HL-60 (cell line): ENCODE measurements at regions not wholly inside any gene's neighbourhood (a gene's known extent, or its start where the extent isn't known, plus 50 kb on each side); places are given as distances from the start of the nearest gene placed in this dataset.

Experiments
- POLR2AphosphoS5 ChIP-seq: IDR thresholded peaks from 2 replicates; pipeline ENCODE4 v1.6.1; 2012; ENCODE audit warnings: low read depth
- TF ChIP-seq, protein P1 (sequence below): IDR thresholded peaks from one replicate; pipeline ENCODE4 v1.5.1; 2011; ENCODE audit warnings: low read length, control low read depth, inconsistent platforms; ENCODE audit not compliant: insufficient read depth
- TF ChIP-seq, protein P2 (sequence below): IDR thresholded peaks from 2 replicates; pipeline ENCODE4 v1.6.1; 2012; ENCODE audit warnings: low read depth; ENCODE audit not compliant: insufficient replicate concordance

DNA sequence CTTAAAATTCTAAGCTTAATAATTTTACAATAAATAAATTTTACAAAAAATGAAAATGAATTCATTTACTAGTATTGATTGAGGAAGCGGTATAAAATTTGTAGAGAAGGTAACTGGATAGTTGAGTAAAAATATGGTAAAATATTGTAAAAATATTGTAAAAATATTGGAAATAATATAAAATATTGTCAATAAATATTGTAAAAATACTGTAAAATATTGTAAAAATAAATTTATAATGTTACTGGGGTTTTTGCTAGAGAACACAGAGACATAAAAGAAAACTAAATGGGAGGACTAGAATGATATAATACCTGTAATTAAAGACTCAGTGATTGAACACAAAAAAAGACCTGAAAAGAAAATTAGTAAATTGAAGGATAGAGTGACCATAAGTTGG lies 546.3 kb upstream of the NETO1 start:
- TF ChIP-seq, protein P1, sequence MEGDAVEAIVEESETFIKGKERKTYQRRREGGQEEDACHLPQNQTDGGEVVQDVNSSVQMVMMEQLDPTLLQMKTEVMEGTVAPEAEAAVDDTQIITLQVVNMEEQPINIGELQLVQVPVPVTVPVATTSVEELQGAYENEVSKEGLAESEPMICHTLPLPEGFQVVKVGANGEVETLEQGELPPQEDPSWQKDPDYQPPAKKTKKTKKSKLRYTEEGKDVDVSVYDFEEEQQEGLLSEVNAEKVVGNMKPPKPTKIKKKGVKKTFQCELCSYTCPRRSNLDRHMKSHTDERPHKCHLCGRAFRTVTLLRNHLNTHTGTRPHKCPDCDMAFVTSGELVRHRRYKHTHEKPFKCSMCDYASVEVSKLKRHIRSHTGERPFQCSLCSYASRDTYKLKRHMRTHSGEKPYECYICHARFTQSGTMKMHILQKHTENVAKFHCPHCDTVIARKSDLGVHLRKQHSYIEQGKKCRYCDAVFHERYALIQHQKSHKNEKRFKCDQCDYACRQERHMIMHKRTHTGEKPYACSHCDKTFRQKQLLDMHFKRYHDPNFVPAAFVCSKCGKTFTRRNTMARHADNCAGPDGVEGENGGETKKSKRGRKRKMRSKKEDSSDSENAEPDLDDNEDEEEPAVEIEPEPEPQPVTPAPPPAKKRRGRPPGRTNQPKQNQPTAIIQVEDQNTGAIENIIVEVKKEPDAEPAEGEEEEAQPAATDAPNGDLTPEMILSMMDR = no peak
- TF ChIP-seq, protein P2, sequence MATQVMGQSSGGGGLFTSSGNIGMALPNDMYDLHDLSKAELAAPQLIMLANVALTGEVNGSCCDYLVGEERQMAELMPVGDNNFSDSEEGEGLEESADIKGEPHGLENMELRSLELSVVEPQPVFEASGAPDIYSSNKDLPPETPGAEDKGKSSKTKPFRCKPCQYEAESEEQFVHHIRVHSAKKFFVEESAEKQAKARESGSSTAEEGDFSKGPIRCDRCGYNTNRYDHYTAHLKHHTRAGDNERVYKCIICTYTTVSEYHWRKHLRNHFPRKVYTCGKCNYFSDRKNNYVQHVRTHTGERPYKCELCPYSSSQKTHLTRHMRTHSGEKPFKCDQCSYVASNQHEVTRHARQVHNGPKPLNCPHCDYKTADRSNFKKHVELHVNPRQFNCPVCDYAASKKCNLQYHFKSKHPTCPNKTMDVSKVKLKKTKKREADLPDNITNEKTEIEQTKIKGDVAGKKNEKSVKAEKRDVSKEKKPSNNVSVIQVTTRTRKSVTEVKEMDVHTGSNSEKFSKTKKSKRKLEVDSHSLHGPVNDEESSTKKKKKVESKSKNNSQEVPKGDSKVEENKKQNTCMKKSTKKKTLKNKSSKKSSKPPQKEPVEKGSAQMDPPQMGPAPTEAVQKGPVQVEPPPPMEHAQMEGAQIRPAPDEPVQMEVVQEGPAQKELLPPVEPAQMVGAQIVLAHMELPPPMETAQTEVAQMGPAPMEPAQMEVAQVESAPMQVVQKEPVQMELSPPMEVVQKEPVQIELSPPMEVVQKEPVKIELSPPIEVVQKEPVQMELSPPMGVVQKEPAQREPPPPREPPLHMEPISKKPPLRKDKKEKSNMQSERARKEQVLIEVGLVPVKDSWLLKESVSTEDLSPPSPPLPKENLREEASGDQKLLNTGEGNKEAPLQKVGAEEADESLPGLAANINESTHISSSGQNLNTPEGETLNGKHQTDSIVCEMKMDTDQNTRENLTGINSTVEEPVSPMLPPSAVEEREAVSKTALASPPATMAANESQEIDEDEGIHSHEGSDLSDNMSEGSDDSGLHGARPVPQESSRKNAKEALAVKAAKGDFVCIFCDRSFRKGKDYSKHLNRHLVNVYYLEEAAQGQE = no peak
- TF ChIP-seq POLR2AphosphoS5 = no peak
